Osteoblast (primary cell): ENCODE measurements at regions not wholly inside any gene's neighbourhood (a gene's known extent, or its start where the extent isn't known, plus 50 kb on each side); places are given as distances from the start of the nearest gene placed in this dataset.

Experiments
- DNase-seq: peaks from one replicate; pipeline ENCODE4 v3.0.0; 2011; ENCODE audit warnings: low spot score, mixed read lengths; ENCODE audit not compliant: insufficient read length; ENCODE audit errors: missing footprints
- H2AFZ ChIP-seq: 2 replicates; pipeline ENCODE4 v1.6.0; 2011; ENCODE audit warnings: mild to moderate bottlenecking, low read length
- H3K27ac ChIP-seq: 2 replicates; pipeline ENCODE4 v1.5.1; 2011; ENCODE audit warnings: mild to moderate bottlenecking, low read depth, low read length, moderate library complexity
- H3K27me3 ChIP-seq: 2 replicates; pipeline ENCODE4 v1.6.0; 2012; ENCODE audit warnings: mild to moderate bottlenecking, control low read depth, inconsistent platforms, low read length, moderate library complexity; ENCODE audit not compliant: insufficient read depth
- H3K36me3 ChIP-seq: 2 replicates; pipeline ENCODE4 v1.5.1; 2011; ENCODE audit warnings: mild to moderate bottlenecking, low read length, control low read depth, moderate library complexity; ENCODE audit not compliant: insufficient read depth
- H3K4me1 ChIP-seq: 2 replicates; pipeline ENCODE4 v1.5.1; 2011; ENCODE audit warnings: mild to moderate bottlenecking, low read length, control low read depth, moderate library complexity; ENCODE audit not compliant: insufficient read depth
- H3K4me2 ChIP-seq: 2 replicates; pipeline ENCODE4 v1.6.0; 2011; ENCODE audit warnings: mild to moderate bottlenecking, low read length; ENCODE audit not compliant: insufficient read depth
- H3K4me3 ChIP-seq: fragments of 200-600 bp; sonication (generic); 3 replicates; pipeline ENCODE4 v1.5.1; 2012; ENCODE audit warnings: mild to moderate bottlenecking, low read length, inconsistent platforms; ENCODE audit not compliant: insufficient read depth
- H3K79me2 ChIP-seq: 2 replicates; pipeline ENCODE4 v1.6.0; 2012; ENCODE audit warnings: mild to moderate bottlenecking, low read length, control low read depth, inconsistent platforms; ENCODE audit not compliant: insufficient read depth
- H3K9me3 ChIP-seq: 2 replicates; pipeline ENCODE4 v1.5.1; 2011; ENCODE audit warnings: low read depth, low read length, control low read depth
- H4K20me1 ChIP-seq: 2 replicates; pipeline ENCODE4 v1.6.0; 2012; ENCODE audit warnings: mild to moderate bottlenecking, low read length, control low read depth; ENCODE audit not compliant: insufficient read depth
- TF ChIP-seq, protein P1 (sequence below): IDR thresholded peaks from 2 replicates; pipeline ENCODE4 v1.5.1; 2011; ENCODE audit warnings: mild to moderate bottlenecking, low read depth, low read length, moderate library complexity; ENCODE audit errors: extremely low read depth

DNA sequence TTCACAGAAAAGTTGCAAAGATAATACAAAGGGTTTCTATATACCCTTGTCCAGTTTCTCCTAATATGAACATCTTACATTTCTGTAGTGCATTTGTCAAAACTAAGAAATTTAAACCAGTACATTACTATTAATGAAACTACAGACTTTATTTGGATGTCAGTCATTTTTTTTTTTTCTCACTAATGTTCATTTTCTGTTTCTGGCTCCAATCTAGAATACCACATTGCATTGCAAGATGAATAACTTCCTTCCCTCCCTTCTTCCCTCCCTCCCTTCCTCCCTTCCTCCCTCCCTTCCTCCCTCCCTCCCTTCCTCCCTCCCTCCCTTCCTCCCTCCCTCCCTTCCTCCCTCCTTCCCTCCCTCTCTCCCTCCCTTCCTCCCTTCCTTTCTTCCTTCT, 509.2 kb upstream of the MCTP2 start:
- H3K79me2 ChIP-seq = no peaks in the 10 kb centered on the region
- TF ChIP-seq, protein P1, sequence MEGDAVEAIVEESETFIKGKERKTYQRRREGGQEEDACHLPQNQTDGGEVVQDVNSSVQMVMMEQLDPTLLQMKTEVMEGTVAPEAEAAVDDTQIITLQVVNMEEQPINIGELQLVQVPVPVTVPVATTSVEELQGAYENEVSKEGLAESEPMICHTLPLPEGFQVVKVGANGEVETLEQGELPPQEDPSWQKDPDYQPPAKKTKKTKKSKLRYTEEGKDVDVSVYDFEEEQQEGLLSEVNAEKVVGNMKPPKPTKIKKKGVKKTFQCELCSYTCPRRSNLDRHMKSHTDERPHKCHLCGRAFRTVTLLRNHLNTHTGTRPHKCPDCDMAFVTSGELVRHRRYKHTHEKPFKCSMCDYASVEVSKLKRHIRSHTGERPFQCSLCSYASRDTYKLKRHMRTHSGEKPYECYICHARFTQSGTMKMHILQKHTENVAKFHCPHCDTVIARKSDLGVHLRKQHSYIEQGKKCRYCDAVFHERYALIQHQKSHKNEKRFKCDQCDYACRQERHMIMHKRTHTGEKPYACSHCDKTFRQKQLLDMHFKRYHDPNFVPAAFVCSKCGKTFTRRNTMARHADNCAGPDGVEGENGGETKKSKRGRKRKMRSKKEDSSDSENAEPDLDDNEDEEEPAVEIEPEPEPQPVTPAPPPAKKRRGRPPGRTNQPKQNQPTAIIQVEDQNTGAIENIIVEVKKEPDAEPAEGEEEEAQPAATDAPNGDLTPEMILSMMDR = no peak
- H3K4me2 ChIP-seq = no peak overlapping the region
- DNase-seq = no peak
- no peaks in the 10 kb centered on the region for H3K4me1 ChIP-seq
- H4K20me1 ChIP-seq = no peaks in the 10 kb centered on the region
- H3K4me3 ChIP-seq = no peak overlapping the region
- H3K27ac ChIP-seq = no peak overlapping the region
- no peak overlapping the region for H2AFZ ChIP-seq
- no peaks in the 10 kb centered on the region for H3K27me3 ChIP-seq
- H3K36me3 ChIP-seq = no peaks in the 10 kb centered on the region
- peaks cover 4% of the 10 kb centered on the region for H3K9me3 ChIP-seq

DNA sequence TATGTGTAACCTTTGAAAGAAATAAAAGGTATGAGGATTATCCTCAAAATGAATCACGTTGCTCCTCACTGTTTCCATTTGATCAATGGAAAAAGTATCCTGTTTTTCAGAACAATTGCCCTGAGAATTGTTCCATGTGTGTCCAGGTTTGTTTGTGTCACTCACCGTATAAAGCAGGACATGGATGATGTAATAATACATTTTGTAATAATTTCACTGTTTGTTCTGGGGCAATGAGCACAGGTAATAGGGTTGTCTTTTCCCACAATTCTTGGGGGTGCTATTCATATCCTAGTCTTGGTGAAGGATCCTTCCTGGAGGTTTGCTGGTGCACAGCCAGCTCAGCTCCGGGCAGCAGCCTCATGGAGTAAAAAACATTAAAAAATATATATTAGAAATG, 510.8 kb upstream of the MCTP2 start:
- Histone ChIP-seq H3K4me2 (no peak overlapping the region), H3K27ac (no peak overlapping the region), H3K36me3 (no peaks in the 10 kb centered on the region), H3K4me1 (no peaks in the 10 kb centered on the region), H2AFZ (no peak overlapping the region), H3K9me3 (peaks cover 4% of the 10 kb centered on the region), H3K27me3 (no peaks in the 10 kb centered on the region), H3K79me2 (no peaks in the 10 kb centered on the region), H3K4me3 (no peak overlapping the region), H4K20me1 (no peaks in the 10 kb centered on the region)
- DNase-seq = peak; percentile 2
- TF ChIP-seq, protein P1 = no peak

DNA sequence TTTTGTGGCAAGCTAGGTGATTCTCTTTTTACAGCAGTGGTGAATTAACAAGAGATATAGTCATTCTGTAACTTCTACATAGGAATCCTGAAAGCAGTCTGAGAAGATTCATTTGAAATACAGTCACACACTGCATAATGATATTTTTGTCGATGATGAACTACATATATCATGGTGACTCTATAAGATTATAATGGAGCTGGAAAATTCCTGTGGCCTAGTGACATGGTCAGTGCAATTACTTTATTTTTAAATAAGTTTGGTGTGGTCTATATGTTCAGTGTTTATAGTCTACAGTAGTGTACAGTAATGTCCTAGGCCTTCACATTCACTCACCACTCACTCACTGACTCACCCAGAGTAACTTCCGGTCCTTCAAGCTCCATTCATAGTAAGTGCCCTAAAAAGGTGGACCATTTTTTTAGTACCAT, 511.4 kb upstream of the MCTP2 start:
- H2AFZ ChIP-seq = no peak overlapping the region
- no peak overlapping the region for H3K4me3 ChIP-seq
- no peaks in the 10 kb centered on the region for H3K27me3 ChIP-seq
- no peaks in the 10 kb centered on the region for H3K79me2 ChIP-seq
- no peaks in the 10 kb centered on the region for H3K36me3 ChIP-seq
- H3K9me3 ChIP-seq = peaks cover 4% of the 10 kb centered on the region
- H3K27ac ChIP-seq = no peak overlapping the region
- no peak for DNase-seq
- TF ChIP-seq, protein P1 = no peak
- no peaks in the 10 kb centered on the region for H3K4me1 ChIP-seq
- H4K20me1 ChIP-seq = no peaks in the 10 kb centered on the region
- no peak overlapping the region for H3K4me2 ChIP-seq

DNA sequence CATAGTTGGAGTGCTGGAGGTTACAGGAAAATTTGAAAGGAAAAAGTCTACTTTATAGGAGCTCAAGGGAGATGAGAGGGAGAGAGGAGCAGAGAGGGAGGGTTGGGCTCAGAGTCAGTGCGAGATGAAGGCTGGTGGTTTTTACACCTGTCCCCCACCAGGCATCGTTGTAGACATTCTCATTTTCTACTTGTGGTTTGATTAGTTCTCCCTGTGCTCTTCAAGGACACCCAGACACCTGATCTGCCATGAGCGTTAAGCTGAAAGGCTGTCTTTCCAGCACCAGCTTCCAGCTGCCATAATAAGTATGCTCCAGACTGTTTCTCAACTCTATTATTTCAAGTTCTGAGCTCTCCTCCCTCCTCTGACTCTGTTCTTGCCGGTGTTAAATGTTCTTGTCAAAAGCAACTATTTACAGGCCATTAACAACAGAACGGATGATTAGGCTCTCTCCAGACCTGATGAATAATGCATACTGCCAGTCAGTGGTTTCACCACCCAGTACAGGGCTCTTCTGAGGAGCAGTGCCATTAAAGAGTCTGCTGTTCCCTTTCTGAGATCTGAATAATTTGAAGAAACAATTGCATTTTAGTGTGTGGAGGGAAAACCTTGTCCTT, 514.6 kb upstream of the MCTP2 start:
- no peaks in the 10 kb centered on the region for H4K20me1 ChIP-seq
- H2AFZ ChIP-seq = no peak overlapping the region
- peaks cover 4% of the 10 kb centered on the region for H3K9me3 ChIP-seq
- H3K4me2 ChIP-seq = no peak overlapping the region
- H3K79me2 ChIP-seq = no peaks in the 10 kb centered on the region
- H3K27me3 ChIP-seq = no peaks in the 10 kb centered on the region
- no peaks in the 10 kb centered on the region for H3K4me1 ChIP-seq
- no peak for DNase-seq
- H3K4me3 ChIP-seq = no peak overlapping the region
- no peak overlapping the region for H3K27ac ChIP-seq
- TF ChIP-seq, protein P1 = no peak
- no peaks in the 10 kb centered on the region for H3K36me3 ChIP-seq
